ENCODE measurements at regions not wholly inside any gene's neighbourhood (a gene's known extent, or its start where the extent isn't known, plus 50 kb on each side); places are given as distances from the start of the nearest gene placed in this dataset.

- Mint-ChIP-seq H3K36me3 (ENCODE audit: low read depth) (no peaks in the 10 kb centered on the region), H3K27ac (no peak overlapping the region), H3K27me3 (ENCODE audit: insufficient read depth) (no peaks in the 10 kb centered on the region), H3K9me3 (no peaks in the 10 kb centered on the region), H3K4me3 (no peak overlapping the region), H3K4me1 (ENCODE audit: low read depth) (no peaks in the 10 kb centered on the region)
- DNase-seq (ENCODE audit: low spot score) = no peak
- intact Hi-C loops (cut with micrococcal nuclease) = no loop called here
Observed at GRCh38 chr2:239465017-239466001, 64.5 kb upstream of the HDAC4 start.

- H3K9me3 Mint-ChIP-seq = no peaks in the 10 kb centered on the region
- H3K4me1 Mint-ChIP-seq (ENCODE audit: low read depth) = no peaks in the 10 kb centered on the region
- no peak overlapping the region for H3K27ac Mint-ChIP-seq
- H3K36me3 Mint-ChIP-seq (ENCODE audit: low read depth) = no peaks in the 10 kb centered on the region
- no peak for DNase-seq (ENCODE audit: low spot score)
- H3K27me3 Mint-ChIP-seq (ENCODE audit: insufficient read depth) = peaks cover 4% of the 10 kb centered on the region
- no peak overlapping the region for H3K4me3 Mint-ChIP-seq
- intact Hi-C loops (cut with micrococcal nuclease) = no loop called here
Observed at GRCh38 chr2:239464166-239465016, 63.6 kb upstream of the HDAC4 start.

GRCh38 chr2:239463541-239464165, 62.8 kb upstream of the HDAC4 start:
- Mint-ChIP-seq H3K36me3 (ENCODE audit: low read depth) (no peaks in the 10 kb centered on the region), H3K4me1 (ENCODE audit: low read depth) (no peaks in the 10 kb centered on the region), H3K4me3 (no peak overlapping the region), H3K9me3 (no peaks in the 10 kb centered on the region), H3K27me3 (ENCODE audit: insufficient read depth) (peaks cover 4% of the 10 kb centered on the region), H3K27ac (no peak overlapping the region)
- DNase-seq (ENCODE audit: low spot score) = no peak
- intact Hi-C loops (cut with micrococcal nuclease) = no loop called here

GRCh38 chr2:239462671-239463506, 62.1 kb upstream of the HDAC4 start:
- H3K9me3 Mint-ChIP-seq = no peaks in the 10 kb centered on the region
- no peak overlapping the region for H3K4me3 Mint-ChIP-seq
- no peaks in the 10 kb centered on the region for H3K4me1 Mint-ChIP-seq (ENCODE audit: low read depth)
- intact Hi-C loops (cut with micrococcal nuclease) = no loop called here
- H3K36me3 Mint-ChIP-seq (ENCODE audit: low read depth) = no peaks in the 10 kb centered on the region
- peaks cover 4% of the 10 kb centered on the region for H3K27me3 Mint-ChIP-seq (ENCODE audit: insufficient read depth)
- no peak for DNase-seq (ENCODE audit: low spot score)
- H3K27ac Mint-ChIP-seq = no peak overlapping the region

- no peaks in the 10 kb centered on the region for H3K4me1 Mint-ChIP-seq (ENCODE audit: low read depth)
- H3K27me3 Mint-ChIP-seq (ENCODE audit: insufficient read depth) = peaks cover 4% of the 10 kb centered on the region
- no peak overlapping the region for H3K4me3 Mint-ChIP-seq
- H3K9me3 Mint-ChIP-seq = no peaks in the 10 kb centered on the region
- intact Hi-C loops (cut with micrococcal nuclease) = no loop called here
- H3K36me3 Mint-ChIP-seq (ENCODE audit: low read depth) = no peaks in the 10 kb centered on the region
- no peak overlapping the region for H3K27ac Mint-ChIP-seq
- DNase-seq (ENCODE audit: low spot score) = no peak
Observed at GRCh38 chr2:239462191-239462515, 61.3 kb upstream of the HDAC4 start.

GRCh38 chr2:239461291-239462190, 60.7 kb upstream of the HDAC4 start:
- no peaks in the 10 kb centered on the region for H3K9me3 Mint-ChIP-seq
- no peak overlapping the region for H3K27ac Mint-ChIP-seq
- H3K27me3 Mint-ChIP-seq (ENCODE audit: insufficient read depth) = peaks cover 5% of the 10 kb centered on the region
- no peaks in the 10 kb centered on the region for H3K4me1 Mint-ChIP-seq (ENCODE audit: low read depth)
- H3K36me3 Mint-ChIP-seq (ENCODE audit: low read depth) = no peaks in the 10 kb centered on the region
- no peak overlapping the region for H3K4me3 Mint-ChIP-seq
- intact Hi-C loops (cut with micrococcal nuclease) = no loop called here
- DNase-seq (ENCODE audit: low spot score) = no peak

GRCh38 chr2:239460780-239461179, 60.0 kb upstream of the HDAC4 start:
- Mint-ChIP-seq H3K9me3 (no peaks in the 10 kb centered on the region), H3K4me1 (ENCODE audit: low read depth) (no peaks in the 10 kb centered on the region), H3K27ac (no peak overlapping the region), H3K36me3 (ENCODE audit: low read depth) (no peaks in the 10 kb centered on the region), H3K4me3 (no peak overlapping the region), H3K27me3 (ENCODE audit: insufficient read depth) (peaks cover 10% of the 10 kb centered on the region)
- no peak for DNase-seq (ENCODE audit: low spot score)
- intact Hi-C loops (cut with micrococcal nuclease) = no loop called here

GRCh38 chr2:239459606-239460005, 58.8 kb upstream of the HDAC4 start:
- no peaks in the 10 kb centered on the region for H3K9me3 Mint-ChIP-seq
- intact Hi-C loops (cut with micrococcal nuclease) = no loop called here
- H3K4me3 Mint-ChIP-seq = no peak overlapping the region
- H3K4me1 Mint-ChIP-seq (ENCODE audit: low read depth) = no peaks in the 10 kb centered on the region
- H3K36me3 Mint-ChIP-seq (ENCODE audit: low read depth) = no peaks in the 10 kb centered on the region
- peaks cover 10% of the 10 kb centered on the region for H3K27me3 Mint-ChIP-seq (ENCODE audit: insufficient read depth)
- no peak overlapping the region for H3K27ac Mint-ChIP-seq
- no peak for DNase-seq (ENCODE audit: low spot score)

GRCh38 chr2:239459056-239459455, 58.2 kb upstream of the HDAC4 start:
- Mint-ChIP-seq H3K4me1 (ENCODE audit: low read depth) (no peaks in the 10 kb centered on the region), H3K4me3 (no peak overlapping the region), H3K27ac (no peak overlapping the region), H3K9me3 (no peaks in the 10 kb centered on the region), H3K36me3 (ENCODE audit: low read depth) (no peaks in the 10 kb centered on the region), H3K27me3 (ENCODE audit: insufficient read depth) (peaks cover 10% of the 10 kb centered on the region)
- intact Hi-C loops (cut with micrococcal nuclease) = no loop called here
- DNase-seq (ENCODE audit: low spot score) = no peak

- no peaks in the 10 kb centered on the region for H3K4me1 Mint-ChIP-seq (ENCODE audit: low read depth)
- no peak overlapping the region for H3K27ac Mint-ChIP-seq
- H3K4me3 Mint-ChIP-seq = no peak overlapping the region
- no peaks in the 10 kb centered on the region for H3K36me3 Mint-ChIP-seq (ENCODE audit: low read depth)
- H3K27me3 Mint-ChIP-seq (ENCODE audit: insufficient read depth) = peaks cover 12% of the 10 kb centered on the region
- no peak for DNase-seq (ENCODE audit: low spot score)
- H3K9me3 Mint-ChIP-seq = peaks cover 7% of the 10 kb centered on the region
- intact Hi-C loops (cut with micrococcal nuclease) = no loop called here
Observed at GRCh38 chr2:239457586-239458445, 57.0 kb upstream of the HDAC4 start.

GRCh38 chr2:239456940-239457339, 56.1 kb upstream of the HDAC4 start:
- Mint-ChIP-seq H3K27me3 (ENCODE audit: insufficient read depth) (peaks cover 17% of the 10 kb centered on the region), H3K4me3 (no peak overlapping the region), H3K9me3 (peaks cover 10% of the 10 kb centered on the region), H3K36me3 (ENCODE audit: low read depth) (no peaks in the 10 kb centered on the region), H3K4me1 (ENCODE audit: low read depth) (no peaks in the 10 kb centered on the region), H3K27ac (no peak overlapping the region)
- intact Hi-C loops (cut with micrococcal nuclease) = no loop called here
- DNase-seq (ENCODE audit: low spot score) = no peak

Measured in activated T-helper 1 cell treated with anti-CD3 and anti-CD28 coated beads, Interleukin-12 subunit alpha, Interleukin-12 subunit beta, Interleukin-2, Interleukin-4 antibody, amounts not matched to agents 30 ng/mL and 10 ng/mL and 1 ng/mL, durations not matched to agents 14 hours and 24 hours and 36 hours (primary cell).